ENCODE measurements at regions not wholly inside any gene's neighbourhood (a gene's known extent, or its start where the extent isn't known, plus 50 kb on each side); places are given as distances from the start of the nearest gene placed in this dataset.

- POLR2A ChIA-PET = no interaction called here
- BruUV-seq (replicated peaks) = no TSS peak
- DNase-seq (ENCODE audit: low read depth, low spot score) (no peak), ATAC-seq (no peak)
- no peaks in the 10 kb centered on the region for H3K27me3 ChIP-seq (ENCODE audit: insufficient read depth, low read length)
- H3K4me3 ChIP-seq (replicated peaks in 1 of 2; ENCODE audit: low read depth in 1 of 2, low read length in 2 of 2) = no peak overlapping the region
- H3K4me2 ChIP-seq (ENCODE audit: low read length) = no peak overlapping the region
- H2AFZ ChIP-seq (ENCODE audit: low read depth, low read length, poor library complexity, severe bottlenecking) = no peak overlapping the region
- TF ChIP-seq CEBPB (IDR thresholded peaks at IDR 0.05; ENCODE audit: low read depth) (no peak), EGR1 (IDR thresholded peaks at IDR 0.05; ENCODE audit: low read depth) (no peak), POLR2A (IDR thresholded peaks at IDR 0.05; ENCODE audit: borderline replicate concordance, extremely low read depth, insufficient read depth, insufficient read length) (no peak), ZFX (IDR thresholded peaks at IDR 0.05) (no peak), CBX3 (IDR thresholded peaks at IDR 0.05; ENCODE audit: low read depth) (no peak), MAX (IDR thresholded peaks at IDR 0.05) (no peak), REST (IDR thresholded peaks at IDR 0.05; ENCODE audit: low read depth) (no peak), SRF (IDR thresholded peaks at IDR 0.05; ENCODE audit: low read depth) (no peak), POLR2AphosphoS5 (IDR thresholded peaks at IDR 0.05; ENCODE audit: low read depth, low read length) (no peak), FOSL1 (IDR thresholded peaks at IDR 0.05; ENCODE audit: low read depth) (no peak), ELF1 (IDR thresholded peaks at IDR 0.05; ENCODE audit: borderline replicate concordance, low read depth) (no peak), SP1 (IDR thresholded peaks at IDR 0.05; ENCODE audit: low read depth) (no peak), RAD21 (IDR thresholded peaks at IDR 0.05; ENCODE audit: low read depth) (no peak), EZH2phosphoT487 (IDR thresholded peaks at IDR 0.05; ENCODE audit: borderline replicate concordance) (no peak), EZH2 (IDR thresholded peaks at IDR 0.05) (no peak), ATF3 (IDR thresholded peaks at IDR 0.05) (no peak)
- H3K9me3 ChIP-seq (ENCODE audit: control insufficient read depth in 1 of 2, insufficient read depth in 1 of 2, low read depth in 1 of 2, low read length in 2 of 2) = no peaks in the 10 kb centered on the region; a peak in 1 of 4 replicates
- no peak overlapping the region for H3K9ac ChIP-seq (ENCODE audit: low read length)
- RAD21 ChIA-PET (ENCODE audit: low non-redundant PET in 1 of 2, low total read pairs in 2 of 2, uncharacterized antibody in 2 of 2, unreplicated experiment in 2 of 2) = no interaction called here
- intact Hi-C loops (cut with micrococcal nuclease) = no loop called here
- H3K27ac ChIP-seq (ENCODE audit: low read depth, low read length) = no peak overlapping the region
- no peaks in the 10 kb centered on the region for H3K36me3 ChIP-seq (ENCODE audit: control insufficient read depth in 1 of 2, insufficient read depth in 2 of 2, low read length in 2 of 2)
- no peaks in the 10 kb centered on the region for H3K79me2 ChIP-seq (ENCODE audit: insufficient read depth, low read length)
- CTCF ChIA-PET = no interaction called here
- H4K20me1 ChIP-seq (ENCODE audit: insufficient read depth) = no peaks in the 10 kb centered on the region
- H3K9me2 ChIP-seq (ENCODE audit: insufficient read depth) = no peaks in the 10 kb centered on the region
- H3K4me1 ChIP-seq (ENCODE audit: control insufficient read depth in 1 of 2, insufficient read depth in 2 of 2, low read length in 2 of 2) = no peaks in the 10 kb centered on the region
Observed at GRCh38 chr1:57945045-57945444, 521.2 kb upstream of the DAB1 start.
